ENCODE measurements at regions not wholly inside any gene's neighbourhood (a gene's known extent, or its start where the extent isn't known, plus 50 kb on each side); places are given as distances from the start of the nearest gene placed in this dataset.

DNA sequence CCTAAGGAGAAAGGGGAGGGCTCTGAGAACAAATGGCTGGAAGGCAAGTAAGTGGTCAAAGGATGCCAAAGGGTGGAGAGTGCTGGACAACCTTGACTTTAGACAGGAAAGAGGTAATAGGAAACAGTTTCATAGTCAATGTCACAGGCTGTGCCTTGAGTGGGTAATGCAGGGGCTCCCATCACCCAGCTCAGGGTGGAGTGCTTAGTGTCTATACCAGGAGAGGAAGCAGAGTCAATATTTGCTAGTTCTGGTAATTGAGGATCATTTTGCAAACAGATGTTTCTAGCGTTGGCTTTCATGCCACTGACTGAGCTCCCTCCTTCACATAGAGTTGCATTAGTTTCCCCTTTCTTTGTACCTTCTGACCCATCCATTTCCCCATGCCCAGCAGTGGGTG is 64.6 kb upstream of the KL start:
- Histone ChIP-seq H3K4me2 (ENCODE audit: insufficient read depth, insufficient read length, low read length) (no peak overlapping the region), H3K23ac (ENCODE audit: insufficient read length, low read depth, low read length) (no peak overlapping the region), H3K27me3 (ENCODE audit: insufficient read depth, low read length) (no peaks in the 10 kb centered on the region), H2BK20ac (ENCODE audit: low read depth, low read length, poor library complexity, severe bottlenecking) (no peak overlapping the region), H3K56ac (ENCODE audit: insufficient read length, low read depth, low read length) (no peak overlapping the region), H2BK120ac (ENCODE audit: low read depth, low read length, poor library complexity, severe bottlenecking) (no peak overlapping the region), H4K20me1 (ENCODE audit: control insufficient read depth, insufficient read depth, insufficient read length) (no peaks in the 10 kb centered on the region), H2BK12ac (ENCODE audit: insufficient read length, low read depth, low read length) (no peak overlapping the region), H4K8ac (replicated peaks; ENCODE audit: insufficient read length, low read depth, low read length) (no peak overlapping the region), H3K79me1 (ENCODE audit: insufficient read depth, low read depth, low read length, poor library complexity, severe bottlenecking) (no peaks in the 10 kb centered on the region), H4K91ac (ENCODE audit: insufficient read length, low read depth, low read length) (no peak overlapping the region), H3K79me2 (ENCODE audit: insufficient read depth, low read length) (no peaks in the 10 kb centered on the region), H3K9ac (ENCODE audit: extremely low read depth, insufficient read length, low read length) (no peak overlapping the region), H3T11ph (ENCODE audit: low read length) (no peak overlapping the region), H2BK15ac (ENCODE audit: low read depth, low read length) (no peak overlapping the region), H3K27ac (ENCODE audit: insufficient read length, low read depth, low read length) (no peak overlapping the region), H4K5ac (ENCODE audit: insufficient read length, low read depth, low read length) (no peak overlapping the region), H3K4me1 (ENCODE audit: insufficient read depth, low read length) (no peaks in the 10 kb centered on the region; the same call in 1 of the 2 replicates), H2AK5ac (ENCODE audit: insufficient read length, low read length) (no peak overlapping the region), H3K4ac (ENCODE audit: low read depth, low read length) (no peak overlapping the region), H3K14ac (ENCODE audit: insufficient read depth, low read length) (no peak overlapping the region), H2AFZ (ENCODE audit: low read length) (no peak overlapping the region), H3K23me2 (ENCODE audit: insufficient read length, low read depth, low read length, poor library complexity, severe bottlenecking) (no peaks in the 10 kb centered on the region), H2BK5ac (ENCODE audit: insufficient read length, low read length) (no peak overlapping the region), H3K9me3 (ENCODE audit: control insufficient read depth, low read depth, low read length) (no peaks in the 10 kb centered on the region), H3K18ac (ENCODE audit: insufficient read length, low read depth, low read length) (no peak overlapping the region)
- TF ChIP-seq, protein P1, sequence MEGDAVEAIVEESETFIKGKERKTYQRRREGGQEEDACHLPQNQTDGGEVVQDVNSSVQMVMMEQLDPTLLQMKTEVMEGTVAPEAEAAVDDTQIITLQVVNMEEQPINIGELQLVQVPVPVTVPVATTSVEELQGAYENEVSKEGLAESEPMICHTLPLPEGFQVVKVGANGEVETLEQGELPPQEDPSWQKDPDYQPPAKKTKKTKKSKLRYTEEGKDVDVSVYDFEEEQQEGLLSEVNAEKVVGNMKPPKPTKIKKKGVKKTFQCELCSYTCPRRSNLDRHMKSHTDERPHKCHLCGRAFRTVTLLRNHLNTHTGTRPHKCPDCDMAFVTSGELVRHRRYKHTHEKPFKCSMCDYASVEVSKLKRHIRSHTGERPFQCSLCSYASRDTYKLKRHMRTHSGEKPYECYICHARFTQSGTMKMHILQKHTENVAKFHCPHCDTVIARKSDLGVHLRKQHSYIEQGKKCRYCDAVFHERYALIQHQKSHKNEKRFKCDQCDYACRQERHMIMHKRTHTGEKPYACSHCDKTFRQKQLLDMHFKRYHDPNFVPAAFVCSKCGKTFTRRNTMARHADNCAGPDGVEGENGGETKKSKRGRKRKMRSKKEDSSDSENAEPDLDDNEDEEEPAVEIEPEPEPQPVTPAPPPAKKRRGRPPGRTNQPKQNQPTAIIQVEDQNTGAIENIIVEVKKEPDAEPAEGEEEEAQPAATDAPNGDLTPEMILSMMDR (conservative IDR thresholded peaks at IDR 0.05): no peak
- WGBS (ENCODE audit: extremely low coverage, insufficient read length, low lambda C conversion rate): no CpG with 5 or more reads among the region's 1 CpG
- H3K4me1 Mint-ChIP-seq: 0 out of 4 replicates have a peak, but pooled peaks cover 0 to 2% of the 10 kb centered on the region in 2 experiments
- H3K36me3 Mint-ChIP-seq (ENCODE audit: insufficient read depth in 1 of 3, low read depth in 3 of 3): no peaks in the 10 kb centered on the region
- H3K9me3 Mint-ChIP-seq: no peaks in the 10 kb centered on the region
- no peak overlapping the region for H3K27ac Mint-ChIP-seq
- H3K4me3 Mint-ChIP-seq: no peak overlapping the region
- H3K27me3 Mint-ChIP-seq (ENCODE audit: low read depth): peaks cover 7% of the 10 kb centered on the region
- DNase-seq: no peak

Data from H9 (cell line).